SIG-M5 treated with dmso at 0.1 percent for 504 hours (cell line): ENCODE measurements at regions not wholly inside any gene's neighbourhood (a gene's known extent, or its start where the extent isn't known, plus 50 kb on each side); places are given as distances from the start of the nearest gene placed in this dataset.

Experiments used
- DNase-seq: peaks from one replicate; lab custom pipeline; 2025; ENCODE audit not compliant: unreplicated experiment; lab: John Stamatoyannopoulos, UW

DNA sequence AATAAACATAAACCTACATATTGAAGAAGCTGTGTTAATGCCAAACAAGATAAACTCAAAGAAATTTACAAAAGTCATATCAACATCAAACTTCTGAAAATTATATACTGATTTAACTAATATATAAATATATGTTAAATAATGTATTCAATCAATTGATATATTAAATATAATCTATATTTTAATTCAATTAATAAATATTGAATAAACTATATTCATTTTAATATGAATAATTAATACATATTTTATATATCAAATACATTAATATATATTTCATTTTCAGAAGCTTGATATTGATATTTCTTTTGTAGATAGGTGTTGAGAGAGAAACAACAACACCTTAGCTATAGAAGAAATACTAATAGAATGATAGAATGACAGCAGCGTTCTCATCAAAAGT is 768.1 kb downstream of the MECOM start:
- DNase-seq = no peak

GRCh38 chr3:168894214-168894613 is 769.3 kb downstream of the MECOM start:
- DNase-seq = no peak

DNA sequence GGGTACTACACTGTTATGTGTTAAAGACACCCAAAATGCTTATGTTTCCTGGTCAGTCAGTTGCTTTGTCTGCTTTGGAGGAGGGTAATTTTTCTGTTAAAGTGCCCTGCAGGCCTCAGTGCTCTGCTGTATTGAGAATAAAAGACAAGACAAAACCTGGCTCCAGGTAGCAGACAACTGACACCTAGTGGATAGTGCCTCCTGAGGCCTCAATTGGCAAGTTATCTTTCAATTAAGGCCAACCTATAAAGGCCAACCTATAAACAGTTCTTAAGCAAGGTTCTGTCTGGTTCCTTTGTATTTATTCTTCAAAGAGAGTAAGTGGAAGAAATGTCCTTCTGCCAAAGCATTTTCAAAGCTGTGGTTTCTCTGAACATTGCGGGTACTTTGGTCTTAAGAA is 773.8 kb downstream of the MECOM start:
- DNase-seq = peak; percentile 18

- DNase-seq = no peak
These were observed 774.7 kb downstream of the MECOM start for GRCh38 chr3:168888781-168889180.

DNA sequence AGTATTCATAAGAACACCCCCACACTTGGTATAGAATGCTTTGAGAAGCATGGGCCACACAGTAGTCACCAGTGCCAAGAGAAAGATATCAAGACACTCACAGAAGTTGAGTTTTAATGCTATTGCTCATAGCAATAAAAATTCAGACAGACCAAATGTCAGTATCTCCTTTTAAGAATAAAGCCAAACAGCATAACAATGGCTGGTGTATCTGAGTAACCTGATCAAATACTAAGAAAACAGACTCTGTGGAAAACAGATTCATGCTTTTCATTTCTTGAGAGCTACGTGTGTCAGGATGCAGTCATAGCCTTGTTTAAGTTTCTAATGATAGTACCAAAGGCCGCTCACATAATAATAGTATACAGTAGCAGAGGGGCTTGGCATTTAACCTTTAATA is 778.5 kb downstream of the MECOM start:
- DNase-seq = no peak

DNA sequence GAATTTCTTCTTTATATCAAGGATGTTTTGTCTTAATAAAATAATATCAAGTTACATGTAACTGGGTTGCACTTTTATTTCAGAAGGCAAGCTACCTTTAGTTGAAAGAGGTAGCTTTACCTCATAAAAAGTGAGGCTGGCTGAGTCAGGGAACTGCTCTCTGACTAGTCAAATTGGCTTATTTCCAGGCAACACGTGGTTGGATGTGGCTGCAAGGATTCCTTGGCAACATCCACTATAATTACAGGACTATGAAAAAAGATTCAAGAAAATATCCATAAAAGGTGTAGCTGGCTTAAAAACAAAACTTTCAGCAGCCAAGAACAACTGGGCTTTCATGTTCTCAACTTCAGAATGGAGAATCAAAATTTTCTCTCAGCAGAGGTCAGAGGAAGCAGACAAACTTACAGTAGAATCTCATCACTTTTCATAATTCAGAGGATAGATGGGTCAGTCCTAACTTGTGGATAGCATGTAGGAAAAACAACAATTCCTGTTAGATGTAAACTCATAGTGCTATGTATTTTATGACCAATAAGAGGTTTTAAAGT is 779.1 kb downstream of the MECOM start:
- DNase-seq = no peak

- DNase-seq = no peak
These were observed 780.4 kb downstream of the MECOM start for GRCh38 chr3:168883145-168883544.

DNA sequence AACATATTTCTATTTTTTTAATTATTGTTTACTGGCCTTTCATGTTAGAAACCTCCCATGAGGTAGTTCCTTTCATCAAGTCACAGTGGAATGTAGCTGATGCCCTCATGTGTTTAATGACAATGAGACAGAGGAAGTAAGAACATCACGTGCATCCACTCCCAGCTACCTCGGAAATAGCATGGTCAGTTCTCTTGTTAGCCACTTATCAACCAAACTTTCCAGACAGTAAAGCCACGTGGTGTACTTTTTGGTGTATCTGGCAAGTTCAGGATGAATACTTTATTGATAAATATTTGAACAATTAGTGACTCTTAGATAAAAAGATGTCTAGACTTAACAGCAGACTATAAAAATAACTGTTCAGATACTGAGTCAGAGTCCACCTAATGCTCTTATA is 781.7 kb downstream of the MECOM start:
- DNase-seq = no peak

GRCh38 chr3:168878655-168879054 is 782.9 kb upstream of the GOLIM4 start:
- DNase-seq = no peak

GRCh38 chr3:168877899-168878298 is 782.2 kb upstream of the GOLIM4 start:
- peak; percentile 82 for DNase-seq

GRCh38 chr3:168876346-168877035 is 780.8 kb upstream of the GOLIM4 start:
- no peak for DNase-seq

DNA sequence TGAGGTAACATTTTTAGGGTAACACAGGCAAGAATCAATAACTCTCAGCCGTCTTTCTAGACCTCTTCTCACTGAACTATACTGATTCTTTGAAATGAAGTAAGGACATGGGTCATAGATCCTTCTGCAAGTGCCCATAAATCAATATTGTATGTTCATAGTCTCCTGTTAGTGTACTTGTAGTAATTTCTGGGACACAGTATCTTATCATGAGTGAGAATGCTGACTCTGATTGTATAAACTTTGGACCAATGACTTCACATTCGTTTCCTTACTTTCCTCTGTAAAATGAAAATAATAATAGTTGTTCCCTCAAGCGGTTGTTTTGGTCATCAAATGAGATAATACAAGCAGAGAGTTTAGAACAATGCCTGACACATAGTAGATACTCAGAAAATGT is 777.1 kb upstream of the GOLIM4 start:
- no peak for DNase-seq

- no peak for DNase-seq
These were observed 775.2 kb upstream of the GOLIM4 start for GRCh38 chr3:168870892-168871291.

DNA sequence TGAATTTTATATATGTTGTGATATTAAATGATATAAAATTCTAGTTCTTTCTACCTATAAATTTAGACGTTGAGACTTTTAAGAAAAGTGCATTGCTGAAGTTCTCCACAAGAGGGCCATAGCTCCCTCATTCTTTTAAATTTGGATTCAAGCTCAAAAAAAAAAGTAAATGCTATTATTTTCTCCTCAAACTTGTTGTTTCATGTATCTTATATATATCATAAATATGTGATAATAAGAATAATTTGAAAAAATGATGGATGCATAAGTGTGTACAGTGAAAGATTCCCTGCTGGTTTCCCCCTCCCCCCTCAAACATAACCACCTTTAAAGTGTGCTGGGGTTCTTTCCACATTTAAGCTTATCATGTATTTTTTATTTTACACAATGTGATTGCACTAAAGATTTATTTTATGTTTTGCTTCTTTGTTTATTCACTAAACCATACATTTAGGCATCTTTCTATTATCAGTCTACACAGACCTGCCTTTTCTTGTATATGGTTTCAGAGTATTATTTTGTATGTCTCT is 769.4 kb upstream of the GOLIM4 start:
- peak; percentile 12 for DNase-seq

GRCh38 chr3:168864107-168865021 is 768.6 kb upstream of the GOLIM4 start:
- no peak for DNase-seq

DNA sequence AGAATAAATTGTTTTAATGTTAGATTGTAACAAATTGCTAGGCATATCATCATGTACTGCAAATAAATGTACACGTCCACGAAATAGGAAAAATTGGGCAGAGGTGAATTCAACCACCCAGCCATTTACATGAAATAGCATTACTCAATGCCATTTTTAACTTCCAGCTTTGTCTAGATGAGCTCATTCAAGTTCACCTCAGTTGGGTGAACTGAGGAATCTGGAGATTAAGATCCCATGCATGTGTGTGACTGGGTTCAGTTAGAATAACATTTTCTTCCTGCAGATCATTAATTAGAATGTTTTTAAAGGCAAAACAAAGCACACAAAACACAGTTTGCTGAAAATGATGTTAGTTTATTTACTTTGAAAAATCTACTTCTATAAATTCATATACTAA is 767.8 kb upstream of the GOLIM4 start:
- no peak for DNase-seq

- no peak for DNase-seq
These were observed 766.7 kb upstream of the GOLIM4 start for GRCh38 chr3:168862466-168862865.

GRCh38 chr3:168860592-168860991 is 764.9 kb upstream of the GOLIM4 start:
- no peak for DNase-seq

DNA sequence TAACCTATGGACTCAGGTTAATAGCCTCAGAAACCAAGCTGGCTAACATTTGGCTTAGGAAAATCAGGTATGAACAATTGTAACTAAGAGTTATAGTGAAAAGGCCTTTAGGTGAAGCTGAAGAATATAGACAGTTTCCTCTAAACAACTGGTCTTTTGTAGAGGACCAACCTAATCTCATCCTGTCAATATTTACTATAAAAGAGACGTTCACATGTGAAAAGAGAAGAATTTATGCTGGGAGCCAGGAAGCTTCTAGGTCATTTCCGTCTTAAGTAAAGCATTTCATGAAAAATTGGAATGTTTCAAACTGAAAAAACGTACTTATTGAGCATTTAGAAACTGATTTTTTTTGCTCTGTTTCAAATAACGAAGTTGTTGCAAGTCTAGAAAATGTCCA is 764.3 kb upstream of the GOLIM4 start:
- no peak for DNase-seq

DNA sequence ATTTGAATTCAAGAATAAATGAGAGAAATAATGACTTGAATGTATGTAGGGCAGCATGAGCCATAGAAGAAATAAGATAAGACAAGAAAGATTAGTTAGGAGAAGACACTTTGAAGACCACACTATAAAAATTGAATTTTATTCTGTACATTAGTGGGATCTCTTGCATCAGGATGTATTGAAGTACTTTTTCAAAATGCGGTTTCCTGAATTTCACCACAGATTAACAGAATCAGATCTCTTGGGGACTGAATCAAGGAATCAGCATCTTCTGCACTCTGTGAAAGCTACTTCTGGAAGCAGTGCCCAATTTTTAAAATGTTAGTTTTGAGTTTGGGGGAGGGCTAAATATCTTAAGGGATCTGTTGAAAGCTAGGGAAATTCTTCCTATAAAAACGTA is 763.9 kb upstream of the GOLIM4 start:
- DNase-seq = no peak

DNA sequence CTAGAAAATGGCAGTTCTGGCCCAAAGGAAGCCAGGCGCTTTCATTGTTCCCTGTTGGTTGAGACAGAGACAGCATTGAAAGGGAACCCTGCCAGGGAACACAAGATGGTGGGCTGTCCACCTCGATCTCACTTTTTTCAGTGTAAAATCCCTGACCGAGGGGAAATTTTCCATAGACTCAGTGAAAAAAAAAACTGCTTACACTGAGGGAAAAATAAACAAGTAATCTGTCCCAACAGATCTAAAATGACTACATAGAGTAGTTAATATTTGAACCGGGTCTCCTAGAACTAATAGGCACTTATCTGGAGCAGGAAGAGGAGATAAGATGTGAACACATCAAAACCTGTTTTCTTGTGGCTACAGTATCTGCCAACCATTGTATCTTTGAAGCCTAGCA is 763.4 kb upstream of the GOLIM4 start:
- no peak for DNase-seq

- DNase-seq = peak; percentile 2
These were observed 762.6 kb upstream of the GOLIM4 start for GRCh38 chr3:168858327-168858726.
